ENCODE measurements at regions not wholly inside any gene's neighbourhood (a gene's known extent, or its start where the extent isn't known, plus 50 kb on each side); places are given as distances from the start of the nearest gene placed in this dataset.

- TF ChIP-seq CTCF (IDR thresholded peaks at IDR 0.05) (no peak), POLR2A (IDR thresholded peaks at IDR 0.05) (no peak)
Observed at GRCh38 chr16:13503960-13504635, 415.9 kb upstream of the ERCC4 start.
